HepG2 (cell line): ENCODE measurements at regions not wholly inside any gene's neighbourhood (a gene's known extent, or its start where the extent isn't known, plus 50 kb on each side); places are given as distances from the start of the nearest gene placed in this dataset.

ENCODE experiments used
- ATAC-seq: fragments of 200-7000 bp; cut with Tn5 transposase; 3 replicates; pipeline ENCODE4 v1.9.1; 2020; ENCODE audit warnings: mild to moderate bottlenecking, moderate library complexity
- BruUV-seq: library from RNA; stranded (reverse); fragments of 400-500 nt; replicated peaks from 2 replicates; lab custom pipeline; 2021; lab: Mats Ljungman, UMichigan
- CTCF ChIA-PET: fragments of 300-600 bp; formaldehyde crosslinking; extraction: SDS; loops from one replicate; lab custom pipeline; 2021; ENCODE audit warnings: low total read pairs, inconsistent platforms, low intra/inter-chr PET ratio; lab: Yijun Ruan, JAX
- POLR2A ChIA-PET: fragments of 350-600 bp; sonication (Branson Sonifier 250); formaldehyde crosslinking; loops from one replicate; lab custom pipeline; 2020; ENCODE audit warnings: antibody characterized with exemption, inconsistent platforms; lab: Yijun Ruan, JAX
- DNase-seq: peaks from one replicate; pipeline ENCODE4 v3.0.0-alpha.2; 2015; ENCODE audit warnings: low spot score
- FAIRE-seq: peaks from 3 replicates; lab custom pipeline; 2011; peaks lifted over from hg19 to GRCh38; lab: Jason Lieb, UNC
- H2AFZ ChIP-seq: one replicate; pipeline ENCODE4 v1.6.1; 2011; ENCODE audit warnings: low read length, inconsistent platforms
- H3K27ac ChIP-seq: fragments of 300-600 bp; 3 replicates; pipeline ENCODE4 v1.8.0; 2011; ENCODE audit warnings: mixed run types, mild to moderate bottlenecking, mixed read lengths, low read length, inconsistent platforms; ENCODE audit not compliant: insufficient read depth; ENCODE audit errors: extremely low read length
- H3K27me3 ChIP-seq, 2 experiments: fragments of 200-600 bp in 1 of 2; 2 replicates in 1 of 2; 3 replicates in 1 of 2; pipeline versions ENCODE4 v1.6.0 to v1.8.0; 2011; ENCODE audit warnings: low read length in 2 of 2, mild to moderate bottlenecking in 2 of 2, moderate library complexity in 2 of 2, inconsistent platforms in 1 of 2; ENCODE audit not compliant: insufficient read depth in 2 of 2, control insufficient read depth in 1 of 2
- H3K36me3 ChIP-seq, 2 experiments: fragments of 200-600 bp in 1 of 2; replicated peaks in 1 of 2; 2 replicates in 1 of 2; 3 replicates in 1 of 2; pipeline versions ENCODE4 v1.5.1 to v1.8.0; 2011; ENCODE audit warnings: low read length in 2 of 2, inconsistent platforms in 1 of 2; ENCODE audit not compliant: insufficient read depth in 2 of 2, control insufficient read depth in 1 of 2
- H3K4me1 ChIP-seq: 2 replicates; pipeline ENCODE4 v1.5.1; 2012; ENCODE audit warnings: low read length, inconsistent platforms; ENCODE audit not compliant: insufficient read depth
- H3K4me2 ChIP-seq: 2 replicates; pipeline ENCODE4 v1.6.0; 2011; ENCODE audit warnings: low read depth, low read length, inconsistent platforms
- H3K4me3 ChIP-seq, 3 experiments: fragments of 200-600 bp in 1 of 3; sonication (generic), shearing (Covaris generic) in 1 of 3; replicated peaks in 1 of 3; 2 replicates each; pipeline ENCODE4 v1.5.1; 2011 to 2016; ENCODE audit warnings: low read length in 3 of 3, inconsistent platforms in 2 of 3, low read depth in 2 of 3, mild to moderate bottlenecking in 2 of 3, control low read depth in 1 of 3, mixed read lengths in 1 of 3; ENCODE audit not compliant: insufficient read depth in 1 of 3
- H3K79me2 ChIP-seq: one replicate; pipeline ENCODE4 v1.6.1; 2011; ENCODE audit warnings: low read length, inconsistent platforms; ENCODE audit not compliant: insufficient read depth
- H3K9ac ChIP-seq: 2 replicates; pipeline ENCODE4 v1.6.0; 2011; ENCODE audit warnings: mild to moderate bottlenecking, low read depth, low read length, inconsistent platforms; ENCODE audit not compliant: insufficient read depth
- H3K9me3 ChIP-seq: 2 replicates; pipeline ENCODE4 v1.5.1; 2012; ENCODE audit warnings: mild to moderate bottlenecking, low read length
- H4K20me1 ChIP-seq: 2 replicates; pipeline ENCODE4 v1.6.0; 2011; ENCODE audit warnings: inconsistent platforms, mild to moderate bottlenecking, low read length, moderate library complexity; ENCODE audit not compliant: insufficient read depth
- ATF7 ChIP-seq, 2 experiments: fragments of 450-650 bp in 1 of 2; sonication (generic) in 1 of 2; formaldehyde crosslinking in 1 of 2; IDR thresholded peaks; 2 replicates each; pipeline versions ENCODE4 v1.4.0 to v1.6.1; 2016 to 2020; ENCODE audit warnings: antibody characterized with exemption in 1 of 2, mild to moderate bottlenecking in 1 of 2, missing genetic modification reagents in 1 of 2
- CREB1 ChIP-seq, 2 experiments: fragments of 450-650 bp in 1 of 2; IDR thresholded peaks; 2 replicates each; pipeline ENCODE4 v1.6.1; 2016 to 2017; ENCODE audit warnings: control low read depth in 1 of 2, mild to moderate bottlenecking in 1 of 2, missing compliant biosample characterization in 1 of 2, missing genetic modification characterization in 1 of 2
- PTBP1 ChIP-seq: fragments of 200-400 bp; formaldehyde crosslinking; IDR thresholded peaks from 2 replicates; pipeline ENCODE4 v1.6.1; 2018; ENCODE audit warnings: low read length, low read depth; ENCODE audit not compliant: poor library complexity, severe bottlenecking
- TBP ChIP-seq: sonication (generic); formaldehyde crosslinking; IDR thresholded peaks from 2 replicates; pipeline ENCODE4 v1.5.0; 2020; ENCODE audit warnings: missing genetic modification reagents
- TP53 ChIP-seq: sonication (generic); formaldehyde crosslinking; conservative IDR thresholded peaks from 2 replicates; pipeline ENCODE4 v1.4.0; 2020; ENCODE audit warnings: missing genetic modification reagents
- XRCC5 ChIP-seq: fragments of 200-400 bp; formaldehyde crosslinking; optimal IDR thresholded peaks from 2 replicates; pipeline ENCODE3; 2017; ENCODE audit warnings: mild to moderate bottlenecking, low read length
- WGBS: methylation state at CpG from one replicate; pipeline ENCODE4 v1.1.6; 2017; ENCODE audit warnings: low lambda C conversion rate; 5-methylcytosine and 5-hydroxymethylcytosine counted together
- in situ Hi-C: cut with HindIII; loops from 2 replicates; pipeline ENCODE4 v1.10.0; 2017; ENCODE audit warnings: low pct_unique_long_range_greater_than_20kb; ENCODE audit not compliant: extremely low pct_ligation_motif_present
- intact Hi-C: fragments of 100-400 bp; cut with micrococcal nuclease; formaldehyde crosslinking; loops from one replicate; pipeline ENCODE4 v1.10.0; 2022; ENCODE audit not compliant: unreplicated experiment
- TF ChIP-seq, protein P1 (sequence below): sonication (generic); formaldehyde crosslinking; IDR thresholded peaks from 2 replicates; pipeline ENCODE4 v1.8.0; 2022; ENCODE audit warnings: mild to moderate bottlenecking, missing genetic modification reagents; ENCODE audit not compliant: insufficient replicate concordance

DNA sequence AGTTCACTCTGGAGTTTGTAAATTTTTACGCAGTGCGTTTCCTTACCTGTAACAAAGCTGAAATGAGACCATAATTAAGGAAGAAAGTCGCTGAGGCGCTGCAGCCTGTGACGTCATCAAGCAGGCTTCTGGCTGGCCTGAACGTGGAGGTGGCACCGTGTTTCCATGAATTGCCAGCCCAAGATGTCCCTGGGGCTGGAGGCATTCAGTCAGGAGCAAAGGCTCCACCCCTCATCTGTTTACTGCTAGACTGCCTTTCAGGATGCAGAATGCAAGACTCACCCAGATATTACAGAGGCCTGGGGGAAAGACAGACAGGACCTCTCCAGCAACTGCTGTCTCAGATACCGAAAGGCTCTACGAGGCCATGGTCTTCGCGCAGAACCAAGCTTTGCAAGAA lies 424.6 kb downstream of the TSHZ3 start:
- H3K4me1 ChIP-seq, result no peaks in the 10 kb centered on the region
- FAIRE-seq, result no peak
- in situ Hi-C loops, result no loop called here
- no peak for DNase-seq
- intact Hi-C loops, result no loop called here
- H3K79me2 ChIP-seq, result no peaks in the 10 kb centered on the region
- no peaks in the 10 kb centered on the region; a peak in 1 of 5 replicates for H3K27me3 ChIP-seq
- no peak for TF ChIP-seq XRCC5
- TF ChIP-seq PTBP1, result no peak
- TF ChIP-seq ATF7 (IDR thresholded peaks at IDR 0.05), result peak; percentile 86
- TF ChIP-seq ATF7 (CRISPR knock-in tag; IDR thresholded peaks at IDR 0.05), result no peak
- peak; percentile 97 for TF ChIP-seq CREB1 (IDR thresholded peaks at IDR 0.05)
- TF ChIP-seq CREB1 (CRISPR knock-in tag; IDR thresholded peaks at IDR 0.05), result no peak
- H4K20me1 ChIP-seq, result no peaks in the 10 kb centered on the region
- H3K27ac ChIP-seq, result no peak overlapping the region
- H3K4me3 ChIP-seq, result no peak overlapping the region
- peaks cover 93% of the 10 kb centered on the region for H3K9me3 ChIP-seq
- WGBS, result 29% methylated on average over 6 of the region's 11 CpGs
- no peak overlapping the region for H3K4me2 ChIP-seq
- POLR2A ChIA-PET, result no interaction called here
- no peaks in the 10 kb centered on the region for H3K36me3 ChIP-seq
- no peak for ATAC-seq
- BruUV-seq, result no TSS peak
- CTCF ChIA-PET, result no interaction called here
- no peak overlapping the region for H3K9ac ChIP-seq
- H2AFZ ChIP-seq, result no peak overlapping the region

DNA sequence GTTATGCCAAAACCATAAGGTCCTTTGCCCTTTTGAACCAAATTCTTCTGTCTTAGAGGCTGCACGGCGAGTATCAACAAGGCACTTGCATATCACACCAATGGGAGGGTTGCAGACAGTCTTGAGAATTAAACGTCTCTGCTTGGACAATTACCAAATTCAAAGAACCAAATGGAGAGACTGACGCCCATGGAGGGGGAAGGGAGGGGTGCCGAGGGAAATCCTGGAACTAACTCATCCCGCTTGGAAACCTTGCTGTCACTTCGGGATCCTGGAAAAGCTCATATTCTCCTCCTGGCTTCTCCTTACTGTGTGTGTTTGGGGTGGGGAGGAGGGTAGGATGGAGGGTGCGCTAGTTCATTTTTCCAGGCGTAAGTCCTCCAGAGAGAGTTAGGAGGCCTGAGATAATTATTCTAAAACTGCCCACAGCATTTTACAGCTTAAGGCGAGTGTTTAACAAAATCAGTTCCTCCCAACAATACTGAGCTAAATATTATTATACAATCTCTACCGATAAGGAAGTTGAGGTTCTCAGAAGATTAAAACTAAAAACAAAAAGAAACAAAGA lies 425.1 kb downstream of the TSHZ3 start:
- CTCF ChIA-PET, result no interaction called here
- ATAC-seq, result no peak
- in situ Hi-C loops, result no loop called here

More for the DNA sequence above, 425.1 kb downstream of the TSHZ3 start:
- DNase-seq (no peak), FAIRE-seq (no peak)
- no peaks in the 10 kb centered on the region; a peak in 1 of 5 replicates for H3K27me3 ChIP-seq
- TF ChIP-seq TBP (CRISPR knock-in tag), result no peak
- no peak for TF ChIP-seq TP53 (CRISPR knock-in tag)
- TF ChIP-seq, protein P1, sequence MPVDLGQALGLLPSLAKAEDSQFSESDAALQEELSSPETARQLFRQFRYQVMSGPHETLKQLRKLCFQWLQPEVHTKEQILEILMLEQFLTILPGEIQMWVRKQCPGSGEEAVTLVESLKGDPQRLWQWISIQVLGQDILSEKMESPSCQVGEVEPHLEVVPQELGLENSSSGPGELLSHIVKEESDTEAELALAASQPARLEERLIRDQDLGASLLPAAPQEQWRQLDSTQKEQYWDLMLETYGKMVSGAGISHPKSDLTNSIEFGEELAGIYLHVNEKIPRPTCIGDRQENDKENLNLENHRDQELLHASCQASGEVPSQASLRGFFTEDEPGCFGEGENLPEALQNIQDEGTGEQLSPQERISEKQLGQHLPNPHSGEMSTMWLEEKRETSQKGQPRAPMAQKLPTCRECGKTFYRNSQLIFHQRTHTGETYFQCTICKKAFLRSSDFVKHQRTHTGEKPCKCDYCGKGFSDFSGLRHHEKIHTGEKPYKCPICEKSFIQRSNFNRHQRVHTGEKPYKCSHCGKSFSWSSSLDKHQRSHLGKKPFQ (CRISPR knock-in tag), result no peak
- no peaks in the 10 kb centered on the region for H4K20me1 ChIP-seq
- no peaks in the 10 kb centered on the region for H3K4me1 ChIP-seq
- no peak overlapping the region for H3K4me2 ChIP-seq
- no peak overlapping the region for H3K4me3 ChIP-seq
- H3K79me2 ChIP-seq, result no peaks in the 10 kb centered on the region
- intact Hi-C loops, result no loop called here
- no peaks in the 10 kb centered on the region for H3K36me3 ChIP-seq
- no TSS peak for BruUV-seq
- POLR2A ChIA-PET, result no interaction called here
- peaks cover 93% of the 10 kb centered on the region for H3K9me3 ChIP-seq
- no peak overlapping the region for H2AFZ ChIP-seq
- H3K27ac ChIP-seq, result no peak overlapping the region
- 17% methylated on average over 11 of the region's 11 CpGs for WGBS
- H3K9ac ChIP-seq, result no peak overlapping the region
